ACHN (cell line): ENCODE measurements at regions not wholly inside any gene's neighbourhood (a gene's known extent, or its start where the extent isn't known, plus 50 kb on each side); places are given as distances from the start of the nearest gene placed in this dataset.

Experiments
- DNase-seq: peaks from one replicate; pipeline ENCODE4 v3.0.0-alpha.2; 2015
- in situ Hi-C: cut with HindIII; loops from 2 replicates; pipeline ENCODE4 v1.10.0; 2017; ENCODE audit warnings: low sequenced_read_pairs, low pct_ligation_motif_present, low pct_unique_long_range_greater_than_20kb

DNA sequence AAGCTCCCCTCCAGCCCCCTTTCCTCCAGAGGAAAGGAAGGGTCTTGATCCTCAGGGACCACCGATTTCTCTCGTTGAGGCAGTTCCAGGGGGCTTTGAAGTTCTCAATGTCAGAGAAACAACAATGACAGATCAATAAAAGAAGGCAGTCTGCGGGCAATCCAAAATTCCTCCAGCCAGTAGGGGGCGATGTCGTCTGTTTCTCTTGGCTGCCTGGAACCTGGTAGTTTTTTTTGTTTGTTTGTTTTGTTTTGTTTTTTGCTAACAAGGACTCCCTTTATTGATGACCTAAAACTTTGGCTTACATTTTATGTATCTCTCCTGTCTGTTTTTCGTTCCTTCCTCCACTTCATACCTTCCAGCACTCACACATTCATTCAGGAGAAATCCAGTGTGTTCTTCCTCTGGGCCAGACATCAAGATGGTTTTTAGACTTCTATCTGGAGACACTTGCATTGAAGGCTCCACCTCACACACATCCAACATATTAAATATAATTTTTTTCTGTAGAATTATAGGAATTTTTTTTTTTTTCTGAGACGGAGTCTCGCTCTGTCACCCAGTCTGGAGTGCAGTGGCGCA is 276.6 kb downstream of the RPLP1 start:
- in situ Hi-C loops: no loop called here

DNA sequence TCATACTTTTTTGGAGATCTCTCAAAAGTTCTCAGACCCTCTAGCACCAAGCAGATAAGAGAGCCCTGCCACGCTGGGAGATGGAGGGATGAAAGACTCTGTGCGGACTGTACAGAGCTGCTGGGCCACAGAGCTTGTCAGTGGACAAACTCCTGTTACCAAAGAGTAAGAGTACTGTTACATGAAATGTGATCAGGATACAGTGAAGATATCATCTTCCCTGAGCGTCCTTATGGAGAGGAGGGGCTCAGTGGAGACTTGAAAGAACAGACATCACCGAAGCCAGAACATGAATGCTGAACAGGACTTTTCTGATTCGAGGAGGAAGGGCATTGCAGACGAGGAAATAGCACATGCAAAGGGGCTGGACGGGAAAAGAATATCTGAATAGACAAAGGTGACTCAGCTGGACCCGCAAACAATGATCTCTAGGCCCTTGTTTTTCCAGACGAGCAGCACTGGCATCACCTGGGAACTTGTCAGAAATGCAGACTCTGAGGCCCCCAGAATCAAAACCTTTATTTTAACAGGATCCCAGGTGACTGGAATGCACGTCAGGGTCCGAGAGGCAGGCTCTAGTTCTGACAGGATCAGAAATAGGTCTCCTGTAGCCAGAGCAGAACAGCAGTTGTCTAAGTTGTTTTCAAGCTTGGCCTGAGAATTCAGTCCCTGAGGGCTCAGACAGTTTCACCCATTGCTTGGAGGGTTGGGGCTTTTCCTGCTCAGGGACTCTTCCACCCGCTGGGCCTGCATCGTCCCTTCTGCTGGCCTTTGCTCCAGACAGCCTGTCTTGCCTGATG is 277.9 kb downstream of the RPLP1 start:
- in situ Hi-C loops: no loop called here
- no peak for DNase-seq

More for the DNA sequence above, 276.6 kb downstream of the RPLP1 start:
- peak; percentile 16 for DNase-seq

DNA sequence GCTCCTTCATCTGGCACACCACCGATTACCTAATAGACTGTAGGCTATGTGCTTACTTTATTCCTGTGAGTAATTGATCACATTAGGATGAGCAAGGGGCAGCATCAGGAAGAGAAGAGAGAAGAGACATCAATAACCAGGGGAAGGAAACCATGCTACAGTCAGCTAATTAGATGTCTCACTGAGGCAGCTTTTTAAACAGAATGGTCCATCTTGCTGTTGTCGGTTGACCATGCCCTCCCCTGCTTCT is 278.4 kb downstream of the RPLP1 start:
- in situ Hi-C loops: no loop called here
- DNase-seq: no peak

DNA sequence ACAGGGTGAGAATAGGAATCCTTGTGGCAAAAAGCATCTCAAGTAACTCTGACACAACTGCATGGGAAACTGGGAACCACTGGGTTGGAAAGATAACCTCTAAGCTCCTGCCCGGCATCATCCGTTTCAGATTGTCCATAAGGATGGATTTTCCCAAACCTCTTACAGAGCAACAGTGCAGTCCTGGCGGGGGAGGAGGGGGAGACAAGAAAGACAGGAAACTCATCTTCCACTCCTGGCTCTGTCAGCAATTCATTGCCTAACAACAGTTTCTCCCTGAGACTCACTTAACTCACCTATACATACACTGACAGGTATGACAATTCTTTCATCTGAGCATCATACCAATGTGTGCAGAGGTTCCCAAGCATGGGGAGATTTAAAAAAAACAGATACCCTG is 279.0 kb downstream of the RPLP1 start:
- DNase-seq: no peak
- in situ Hi-C loops: no loop called here

DNA sequence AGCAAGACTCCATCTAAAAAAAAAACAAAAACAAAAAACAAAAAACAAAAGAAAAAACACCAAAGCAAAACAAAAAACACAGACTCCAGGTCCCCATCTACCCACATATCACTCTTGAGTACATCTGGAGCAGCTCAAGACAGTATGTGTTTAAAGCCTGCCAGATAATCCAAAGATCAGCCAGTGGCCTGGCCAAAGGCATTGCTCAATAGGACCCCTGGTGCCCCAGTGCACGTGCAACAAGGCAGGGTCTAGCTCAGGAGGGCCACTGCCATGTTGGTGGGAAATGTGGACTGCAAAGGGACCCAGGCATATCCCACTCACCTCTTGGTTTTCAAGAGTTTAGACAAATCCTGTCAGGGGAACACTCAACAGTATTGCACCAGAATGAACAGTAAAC is 279.5 kb downstream of the RPLP1 start:
- no peak for DNase-seq
- in situ Hi-C loops: no loop called here

DNA sequence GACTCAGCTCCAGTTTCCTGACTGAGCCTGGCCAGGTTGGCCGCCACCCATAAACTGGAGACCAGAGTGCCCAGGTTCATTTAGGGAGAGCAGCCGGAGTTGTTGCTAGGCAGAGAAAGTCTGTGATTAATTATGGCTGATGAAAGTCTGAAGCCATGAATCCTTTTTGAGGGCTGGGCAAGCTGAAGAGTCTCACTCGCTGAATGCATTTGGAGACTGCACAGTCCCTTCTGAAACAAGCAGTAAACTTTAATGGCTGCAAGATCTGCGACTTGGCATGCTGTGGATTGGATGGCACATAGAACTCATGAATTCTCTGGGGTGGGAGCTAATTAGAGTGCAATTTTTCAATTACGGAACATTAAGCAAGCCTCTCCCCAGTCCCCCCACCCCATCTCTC is 282.1 kb downstream of the RPLP1 start:
- DNase-seq: no peak
- in situ Hi-C loops: no loop called here

DNA sequence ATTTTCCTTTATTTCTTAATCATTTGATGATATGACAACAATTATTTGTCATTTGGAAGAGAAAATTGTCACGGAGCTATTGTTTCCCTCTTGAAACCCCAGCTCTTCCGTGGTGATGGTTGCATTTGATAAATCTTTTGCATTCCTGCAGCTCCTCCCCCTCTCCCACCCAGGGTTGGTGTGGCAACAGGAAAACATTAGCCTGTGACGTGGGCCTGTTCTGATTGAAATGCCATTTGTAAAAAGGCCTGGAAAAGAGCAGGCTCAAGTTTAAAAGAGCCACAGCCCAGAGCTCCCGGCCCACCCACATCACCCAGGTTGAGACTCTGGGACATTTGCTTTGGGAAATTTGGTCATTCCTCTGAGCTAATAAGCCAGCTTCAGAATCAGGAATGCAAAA is 282.5 kb downstream of the RPLP1 start:
- DNase-seq: no peak
- in situ Hi-C loops: no loop called here

DNA sequence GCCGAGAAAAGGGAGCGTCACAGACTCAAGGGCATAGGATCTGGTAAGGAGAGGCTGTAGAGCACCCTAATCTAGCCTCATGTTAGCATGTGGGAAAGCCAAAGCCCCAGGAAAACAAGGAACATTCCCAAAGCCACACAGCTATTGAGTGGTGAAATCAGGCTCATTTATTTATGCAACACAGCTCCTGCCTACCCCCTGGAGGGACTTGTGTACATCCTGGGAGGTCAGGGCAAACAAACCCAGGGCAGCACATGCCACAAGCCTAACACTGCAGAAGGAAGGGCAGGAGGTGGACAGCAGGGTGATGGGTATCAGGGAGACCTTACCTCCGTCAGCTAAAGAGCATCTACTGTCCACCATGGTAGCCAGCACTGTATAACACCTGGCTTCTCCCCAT is 283.5 kb downstream of the RPLP1 start:
- in situ Hi-C loops: no loop called here
- DNase-seq: no peak

DNA sequence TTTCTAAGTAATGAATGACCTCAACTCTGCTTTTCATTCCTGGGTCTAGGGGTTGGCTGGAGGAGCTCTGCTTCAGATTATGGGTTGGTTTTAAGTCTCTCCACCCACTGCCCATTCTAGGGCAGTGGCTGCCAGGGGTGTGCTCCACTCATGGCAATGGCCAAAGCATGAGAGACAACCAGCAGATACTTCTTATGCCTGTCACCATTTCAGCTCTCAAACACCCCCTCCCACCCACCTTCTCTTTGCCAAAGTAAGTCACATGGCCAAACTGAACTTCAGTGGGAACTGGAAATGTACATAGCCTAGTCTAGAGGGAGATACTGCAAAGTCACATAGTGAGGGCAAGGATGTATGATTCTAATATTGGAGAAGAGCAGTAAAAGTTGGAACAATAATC is 285.3 kb downstream of the RPLP1 start:
- in situ Hi-C loops: no loop called here
- no peak for DNase-seq

DNA sequence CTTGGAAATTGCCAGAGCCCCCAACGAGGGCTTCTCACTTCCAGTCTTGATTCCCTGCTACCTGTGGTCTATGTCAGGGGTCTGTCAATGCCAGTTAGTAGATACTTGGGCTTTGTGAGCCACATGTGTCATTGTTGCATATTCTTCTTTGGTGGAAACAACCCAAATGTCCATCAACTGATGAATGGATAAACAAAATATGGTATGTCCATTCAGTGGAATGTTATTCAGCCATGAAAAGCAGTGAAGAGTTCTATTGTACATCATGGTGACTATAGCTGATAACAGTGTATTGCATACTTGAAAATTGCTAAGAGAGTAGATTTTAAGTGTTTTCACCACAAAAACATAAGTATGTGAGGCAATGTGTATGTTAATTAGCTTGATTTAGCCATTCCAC is 288.1 kb downstream of the RPLP1 start:
- in situ Hi-C loops: no loop called here

DNA sequence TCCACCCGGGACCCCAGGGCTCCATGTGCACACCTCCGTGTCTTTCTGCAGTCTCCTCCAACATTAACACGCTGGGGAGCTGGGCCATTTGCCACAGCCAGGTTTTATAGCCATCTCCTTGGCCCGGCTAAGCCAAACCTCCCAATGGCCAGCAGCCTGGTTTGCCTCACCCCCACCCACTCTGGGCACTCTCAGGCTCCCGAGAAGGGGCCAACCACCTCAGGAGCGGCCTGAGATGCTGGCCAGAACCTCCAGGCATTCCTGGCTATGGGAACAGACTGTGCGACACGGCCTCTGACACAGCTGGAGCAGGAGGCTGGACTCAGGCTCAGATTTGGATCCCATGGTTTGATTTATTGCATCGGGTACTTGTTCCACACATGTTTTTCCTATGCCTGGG is 289.7 kb downstream of the RPLP1 start:
- no peak for DNase-seq
- in situ Hi-C loops: no loop called here

More for the DNA sequence above, 288.1 kb downstream of the RPLP1 start:
- DNase-seq: no peak

DNA sequence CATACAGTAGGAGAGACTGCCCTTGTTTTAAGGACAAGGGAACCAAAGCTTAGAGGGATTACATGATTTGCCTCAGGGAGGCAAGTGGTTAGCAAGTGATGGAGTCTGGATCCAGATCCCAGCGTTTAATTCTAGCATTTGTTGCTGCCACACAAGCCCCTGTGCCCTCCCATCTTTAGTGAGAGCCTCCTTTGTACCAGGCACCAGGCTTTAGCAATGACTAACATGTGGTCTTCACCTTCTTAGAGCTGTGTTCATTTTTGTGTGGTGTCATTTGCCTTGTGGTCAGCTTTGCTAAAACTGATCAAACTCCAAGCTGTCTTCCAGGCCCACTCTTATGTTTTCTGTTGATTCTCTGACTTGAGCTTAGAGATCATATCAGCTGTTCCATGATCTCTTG is 290.5 kb downstream of the RPLP1 start:
- DNase-seq: no peak
- in situ Hi-C loops: no loop called here

DNA sequence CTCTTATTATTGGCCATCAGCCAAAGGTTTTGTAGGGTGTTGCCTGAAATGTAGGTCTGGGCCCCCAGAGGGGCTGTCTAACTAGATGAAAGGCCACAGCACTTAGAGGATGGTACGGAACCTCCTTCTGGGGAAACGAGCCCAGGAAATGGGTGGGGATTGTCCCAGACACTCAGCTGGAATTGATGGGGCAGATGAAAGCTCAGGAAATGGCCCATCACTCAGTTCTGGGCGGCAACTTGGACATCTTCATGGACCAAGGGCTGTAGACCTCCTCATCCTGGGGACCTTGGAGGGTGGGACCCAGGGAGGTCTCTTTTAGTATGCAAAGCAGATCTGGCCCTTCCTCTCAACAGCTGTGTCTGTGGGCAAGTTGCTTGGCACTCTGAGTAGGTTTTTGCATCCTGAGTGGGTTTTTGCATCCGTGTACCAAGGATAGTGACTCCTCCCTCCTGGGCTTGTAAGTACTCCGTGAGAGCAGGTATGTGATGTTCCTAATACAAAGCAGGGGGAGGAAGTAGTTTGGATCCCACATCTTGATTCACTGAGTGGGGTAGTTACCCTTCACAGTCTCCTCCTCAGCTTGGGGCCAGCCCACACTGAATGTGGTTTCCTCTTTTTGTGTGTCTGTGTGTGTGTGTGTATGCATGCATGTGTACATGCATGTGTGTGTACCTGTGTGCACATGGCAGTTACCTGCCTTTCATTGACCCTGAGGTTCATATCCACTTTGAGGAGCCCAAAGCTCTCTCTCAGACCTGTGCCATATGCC is 292.0 kb downstream of the RPLP1 start:
- no peak for DNase-seq
- in situ Hi-C loops: no loop called here

DNA sequence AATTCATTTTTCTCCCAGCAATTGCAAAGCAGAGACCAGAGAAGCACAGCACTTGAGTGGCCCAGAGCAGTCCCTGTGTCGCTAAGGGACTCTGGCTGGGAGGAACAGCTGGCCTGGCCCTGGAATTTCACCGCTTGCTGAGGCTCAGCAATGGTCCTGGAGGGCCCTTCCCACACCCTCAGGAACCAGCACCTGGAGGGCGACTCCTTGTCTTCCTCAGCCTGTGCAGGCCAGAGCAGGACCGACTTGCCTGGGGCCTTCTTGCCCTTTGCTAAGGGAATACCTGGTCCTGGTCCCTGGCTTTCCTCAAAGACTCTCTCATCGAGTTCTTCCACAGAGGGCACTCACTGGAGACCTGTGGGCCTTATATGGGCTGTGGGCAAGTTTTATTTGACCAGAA is 294.6 kb downstream of the RPLP1 start:
- no peak for DNase-seq
- in situ Hi-C loops: no loop called here

DNA sequence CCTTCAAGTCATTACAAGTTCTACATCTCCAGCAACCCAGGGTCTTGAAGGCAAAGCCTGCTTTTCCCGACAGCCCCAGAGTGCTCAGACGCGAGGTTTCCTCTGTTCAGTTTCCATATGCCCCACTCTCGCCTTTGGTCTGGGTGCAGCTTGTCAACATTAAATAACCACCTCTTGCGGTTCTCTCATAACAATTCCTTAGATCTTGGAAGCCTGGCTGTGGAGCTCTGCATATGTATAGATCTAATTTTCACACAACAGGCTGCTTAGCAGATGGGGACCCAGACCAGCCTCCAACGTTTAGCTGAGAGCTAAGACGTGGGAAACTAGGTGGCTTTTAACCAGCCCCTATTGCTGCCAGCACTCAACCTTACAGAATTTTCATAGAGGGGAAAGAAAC is 295.5 kb downstream of the RPLP1 start:
- in situ Hi-C loops: no loop called here
- DNase-seq: no peak

DNA sequence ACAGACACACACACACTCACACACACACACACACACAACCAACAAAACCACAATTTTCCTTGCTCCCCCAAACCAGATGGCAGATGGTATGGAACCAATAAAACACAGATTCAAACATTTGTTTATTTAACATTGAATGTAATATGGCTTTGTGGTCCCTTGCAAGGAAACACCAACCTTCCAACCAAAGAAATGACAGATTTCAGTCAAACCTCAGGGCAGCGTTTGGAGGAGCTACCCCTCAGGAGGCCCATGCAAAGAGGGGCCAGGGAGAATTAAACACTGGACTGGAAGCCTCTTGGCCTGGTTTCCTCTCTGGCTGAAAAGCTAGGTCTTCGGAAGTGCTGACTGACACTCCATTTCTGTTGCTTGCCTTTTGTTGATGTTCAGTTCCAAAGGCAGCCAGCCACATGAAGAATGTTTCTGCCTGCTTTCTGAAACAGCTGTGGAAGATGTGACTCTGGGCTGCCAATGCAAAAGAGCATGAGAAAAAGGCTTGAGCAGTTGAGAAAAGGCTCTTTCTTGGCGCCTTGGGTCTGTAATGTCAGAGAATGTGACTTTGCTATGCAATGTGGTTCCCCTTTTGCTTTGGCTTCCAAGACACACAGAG is 296.1 kb downstream of the RPLP1 start:
- in situ Hi-C loops: no loop called here
- no peak for DNase-seq

DNA sequence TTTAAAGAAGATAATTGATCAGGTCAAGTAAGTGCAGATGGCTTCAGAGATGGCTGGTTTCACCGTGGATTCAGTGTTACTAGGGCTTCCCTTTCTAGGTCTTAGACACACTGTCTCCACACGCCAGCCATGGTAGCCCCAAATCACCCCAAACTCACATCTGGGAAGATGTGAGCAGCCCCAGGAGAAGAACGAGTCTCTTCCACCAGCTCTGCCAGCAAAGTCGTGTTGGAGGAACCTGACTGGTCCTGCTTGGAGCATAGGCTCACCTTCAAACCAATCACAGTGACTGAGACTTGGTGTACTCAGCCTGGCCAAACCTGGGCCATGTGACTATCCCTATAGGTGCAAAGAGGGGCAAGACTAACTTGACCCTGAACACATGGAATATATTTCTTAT is 296.7 kb downstream of the RPLP1 start:
- in situ Hi-C loops: no loop called here
- no peak for DNase-seq

DNA sequence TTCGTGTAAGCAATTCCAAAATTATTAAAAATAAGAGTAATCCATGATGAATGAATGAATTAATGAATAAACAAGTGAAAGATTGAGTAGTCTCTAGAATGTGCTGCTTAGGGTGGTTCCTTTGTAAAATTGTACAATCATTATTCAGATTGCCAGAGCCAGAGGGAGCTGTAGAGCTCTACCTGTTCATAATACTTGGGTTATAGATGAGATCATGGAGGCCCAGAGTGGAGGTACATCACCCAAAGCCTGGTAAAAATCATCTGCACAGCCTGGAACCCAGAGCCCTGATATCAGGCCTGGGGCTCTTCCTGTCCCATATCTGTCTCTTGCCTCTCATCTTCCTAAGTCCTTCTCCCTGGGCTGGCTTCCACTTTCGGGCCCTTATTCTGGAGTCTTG is 297.2 kb downstream of the RPLP1 start:
- in situ Hi-C loops: no loop called here

DNA sequence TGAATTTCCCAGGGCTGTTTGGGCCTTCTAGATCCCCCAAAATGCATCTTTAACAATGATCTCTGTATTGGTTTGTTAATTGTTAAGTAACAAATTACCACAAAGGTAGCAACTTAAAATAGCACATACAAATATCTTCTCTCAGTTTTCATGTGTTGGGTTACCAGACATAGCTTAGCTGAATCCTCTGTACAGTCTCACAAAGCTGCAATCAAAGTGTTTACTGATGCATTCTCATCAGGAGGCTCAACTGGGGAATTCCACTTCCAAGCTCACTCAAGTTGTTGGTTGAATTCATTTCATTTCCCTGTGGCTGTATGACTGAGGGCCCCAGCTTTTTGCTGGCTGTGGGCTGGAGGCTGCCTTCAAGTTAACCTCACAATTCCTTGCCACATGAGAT is 297.6 kb downstream of the RPLP1 start:
- DNase-seq: no peak
- in situ Hi-C loops: no loop called here

More for the DNA sequence above, 297.2 kb downstream of the RPLP1 start:
- DNase-seq: peak; percentile 24

DNA sequence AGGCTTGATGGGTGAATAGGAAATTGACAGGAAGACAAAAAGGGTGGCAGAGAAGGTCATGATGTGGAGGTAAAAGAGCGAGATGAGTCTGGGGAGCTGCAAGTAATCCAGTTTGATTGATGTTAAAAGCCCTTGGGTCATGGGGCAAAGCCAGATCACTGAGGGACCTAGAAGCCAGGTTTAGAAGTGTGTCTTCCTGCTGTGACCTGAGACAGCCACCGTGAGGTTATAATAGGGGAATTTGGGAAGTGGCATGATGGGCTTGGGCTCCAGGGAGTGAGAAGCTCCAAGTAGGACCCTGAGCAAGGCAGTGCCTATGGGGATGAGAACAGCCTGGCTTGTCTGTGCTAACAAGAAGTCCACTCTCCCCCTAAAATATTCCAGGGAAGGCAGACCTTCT is 298.5 kb downstream of the RPLP1 start:
- in situ Hi-C loops: no loop called here
- DNase-seq: no peak
